HK-2 (cell line): ENCODE measurements at regions not wholly inside any gene's neighbourhood (a gene's known extent, or its start where the extent isn't known, plus 50 kb on each side); places are given as distances from the start of the nearest gene placed in this dataset.
"Not testable (repeated sequence)": the region's sequence is repeated elsewhere in the genome, so short reads cannot be mapped to it uniquely, and the experiment has no call there.

ENCODE experiments used
- DNase-seq: peaks from one replicate; pipeline ENCODE4 v3.0.0-alpha.2; 2018; ENCODE audit not compliant: unreplicated experiment

GRCh38 chr17:77794846-77795245 is 163.7 kb upstream of the TNRC6C start:
- DNase-seq, result no peak

GRCh38 chr17:77795685-77796084 is 162.8 kb upstream of the TNRC6C start:
- no peak for DNase-seq

- no peak for DNase-seq
These were observed 162.2 kb upstream of the TNRC6C start for GRCh38 chr17:77796176-77796860.

DNA sequence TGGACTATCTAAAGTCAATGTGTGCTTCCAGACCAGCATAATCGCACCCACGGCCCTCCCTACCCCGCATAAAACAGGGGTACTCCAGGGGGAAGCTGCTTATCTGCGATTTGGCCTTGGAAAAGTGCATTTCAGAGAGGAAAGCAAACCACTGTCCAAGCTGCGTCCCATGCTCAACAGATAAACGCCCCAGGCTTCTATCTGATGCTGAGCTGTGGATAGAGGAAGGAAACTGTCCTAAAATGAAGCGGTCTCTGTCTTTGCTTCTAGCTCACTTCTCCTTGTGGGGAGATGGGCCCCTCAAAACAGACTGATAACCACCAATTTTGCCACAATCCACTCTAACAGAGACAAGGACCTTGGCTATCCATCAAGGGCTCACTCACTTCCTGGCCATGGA is 160.5 kb upstream of the TNRC6C start:
- DNase-seq, result no peak

DNA sequence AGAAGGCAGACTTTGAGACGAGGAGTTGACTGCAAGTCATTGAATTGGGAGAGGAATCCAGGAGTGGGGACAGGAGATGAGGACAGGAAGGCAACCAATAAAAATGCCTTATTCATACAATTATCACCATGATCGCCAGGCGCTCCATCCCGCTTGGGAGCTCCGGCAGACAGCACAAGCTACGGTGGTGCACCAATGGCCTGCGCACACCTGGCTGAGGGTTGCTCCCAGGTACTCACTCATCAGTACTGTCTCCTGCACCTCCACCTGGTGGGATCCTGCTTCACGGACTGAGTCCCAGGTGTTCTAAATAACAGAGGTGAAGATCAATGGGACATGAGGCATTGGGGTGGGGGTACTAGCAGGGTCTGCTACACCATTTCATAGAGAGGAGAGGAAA is 160.0 kb upstream of the TNRC6C start:
- DNase-seq, result no peak

DNA sequence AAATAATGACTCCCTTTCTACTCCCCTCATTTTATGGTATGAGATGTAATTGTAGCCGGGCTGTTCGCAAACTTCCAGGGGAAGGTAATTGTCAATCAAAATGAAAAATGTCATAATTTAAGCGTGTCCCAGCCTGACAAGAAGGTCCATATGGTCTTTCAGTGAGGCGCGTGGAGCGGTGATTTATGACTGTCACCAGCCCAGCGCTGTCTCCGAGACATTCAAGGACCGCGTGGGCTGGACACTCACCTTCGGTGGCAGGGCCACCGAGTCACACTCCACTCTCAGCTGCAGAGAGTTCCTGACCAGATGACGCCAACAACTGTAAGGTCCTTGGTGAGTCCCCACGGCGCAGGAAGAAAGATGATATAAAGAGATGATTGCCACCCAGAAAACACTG is 157.7 kb upstream of the TNRC6C start:
- DNase-seq, result no peak

DNA sequence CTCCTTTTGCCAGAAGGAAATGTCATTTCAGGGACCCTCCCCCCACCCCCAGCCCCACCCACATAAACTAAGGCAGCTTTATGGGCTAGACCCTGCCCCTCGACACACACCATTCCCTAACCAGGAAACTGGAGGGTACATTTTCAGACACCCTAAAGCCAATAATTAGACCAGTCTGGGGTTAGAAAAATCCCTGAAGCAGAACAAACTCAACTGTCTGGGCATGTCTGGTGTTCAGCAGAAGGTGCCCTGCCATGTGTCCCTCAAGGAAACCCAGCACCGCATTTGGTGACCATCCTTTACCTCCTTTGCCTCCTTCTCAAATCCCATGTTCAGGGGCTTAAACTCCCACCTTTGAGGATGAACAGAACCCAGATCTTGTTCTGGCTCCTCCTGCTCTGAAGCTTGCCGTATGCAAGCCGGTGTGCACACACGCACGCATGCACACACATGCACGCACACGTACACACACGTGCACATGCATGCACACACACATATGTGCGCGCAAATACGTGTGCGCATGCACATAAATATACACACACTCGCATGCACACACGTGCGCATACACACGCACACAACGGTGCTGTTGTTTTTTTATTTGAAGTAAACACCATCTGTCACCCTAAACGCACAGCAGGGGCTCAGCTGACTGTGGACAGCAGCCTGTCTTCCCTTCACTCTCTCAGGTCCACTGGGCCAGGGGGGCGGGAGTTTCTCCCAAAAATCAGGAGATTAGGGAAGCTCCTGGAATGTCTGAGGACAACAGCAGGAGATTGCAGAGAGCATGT is 156.8 kb upstream of the TNRC6C start:
- no peak for DNase-seq

DNA sequence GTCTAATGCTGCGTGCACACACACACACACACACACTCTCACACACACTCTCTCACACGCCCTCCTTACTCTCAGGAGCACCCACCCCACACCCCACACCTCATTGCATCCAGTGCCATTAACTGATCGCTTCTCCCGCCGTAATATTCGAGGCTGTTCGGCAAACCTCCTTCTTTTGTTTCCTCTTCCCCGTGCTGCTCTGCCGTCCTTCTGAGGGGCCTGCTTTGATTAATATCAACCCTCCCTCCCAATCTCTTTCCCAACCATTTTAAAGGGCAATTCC is 156.2 kb upstream of the TNRC6C start:
- no peak for DNase-seq

GRCh38 chr17:77802811-77803220 is 155.7 kb upstream of the TNRC6C start:
- no peak for DNase-seq

DNA sequence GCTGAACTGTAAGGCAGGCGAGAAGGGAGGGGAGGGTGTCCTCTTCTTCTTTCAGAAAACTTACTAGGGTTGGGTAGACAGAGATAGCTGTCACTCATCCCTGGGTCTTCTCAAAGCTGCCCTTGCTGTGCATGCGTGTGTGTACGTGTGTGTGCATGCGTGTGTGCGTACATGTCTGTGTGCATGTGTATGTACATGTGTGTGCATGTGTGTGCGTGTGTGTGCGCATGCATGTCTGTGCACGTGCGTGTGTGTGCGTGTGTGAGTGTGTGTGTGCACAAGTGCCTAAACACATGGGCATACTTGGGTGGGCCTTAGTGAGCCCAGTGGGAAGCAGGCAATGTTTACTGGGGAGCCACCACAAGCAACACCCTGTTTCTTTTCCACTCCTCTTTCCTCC is 154.8 kb upstream of the TNRC6C start:
- no peak for DNase-seq

DNA sequence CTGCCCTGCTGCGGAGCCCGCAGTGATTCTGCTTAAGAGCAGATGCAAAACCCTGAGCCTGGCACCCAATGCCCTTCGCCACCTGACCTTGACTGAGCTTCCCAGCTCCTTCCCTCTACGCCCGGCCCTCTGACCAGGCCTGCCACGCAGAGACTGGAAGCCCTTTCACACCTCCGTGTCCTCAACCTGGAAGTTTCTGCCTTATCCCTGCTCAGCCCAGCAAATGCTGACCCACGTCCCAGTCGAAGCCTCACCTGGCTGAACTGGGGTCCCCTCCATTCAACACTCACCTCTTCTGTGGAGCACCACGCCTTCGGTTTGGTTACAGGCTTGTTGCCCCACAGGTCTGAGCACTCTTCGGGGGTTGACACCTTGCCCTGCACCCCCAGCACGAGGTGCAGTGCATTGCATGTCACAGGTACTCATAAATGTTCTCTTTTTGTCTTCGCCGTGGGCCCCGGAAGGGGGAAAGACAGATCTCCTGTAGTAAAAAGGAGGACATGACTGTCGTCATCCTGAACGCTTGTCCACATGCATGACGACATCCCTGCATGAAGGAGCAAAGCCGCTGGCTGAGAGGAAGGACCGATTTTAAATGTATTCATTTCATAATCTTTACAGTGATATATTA is 153.6 kb upstream of the TNRC6C start:
- no peak for DNase-seq

DNA sequence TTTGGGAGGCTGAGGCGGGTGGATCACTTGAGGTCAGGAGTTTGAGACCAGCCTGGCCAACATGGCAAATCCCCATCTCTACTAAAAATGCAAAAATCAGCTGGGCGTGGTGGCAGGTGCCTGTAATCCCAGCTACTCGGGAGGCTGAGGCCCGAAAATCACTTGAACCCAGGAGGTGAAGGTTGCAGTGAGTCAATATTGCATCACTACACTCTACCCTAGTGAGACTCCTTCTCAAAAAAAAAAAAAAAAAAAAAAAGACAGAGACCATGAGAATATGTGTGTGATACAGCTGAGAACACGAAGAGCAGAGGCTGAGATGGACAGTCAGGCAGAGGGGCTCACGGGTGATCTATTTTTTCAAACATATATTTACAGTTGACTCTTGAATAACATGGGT is 152.5 kb upstream of the TNRC6C start:
- not testable (repeated sequence) for DNase-seq

DNA sequence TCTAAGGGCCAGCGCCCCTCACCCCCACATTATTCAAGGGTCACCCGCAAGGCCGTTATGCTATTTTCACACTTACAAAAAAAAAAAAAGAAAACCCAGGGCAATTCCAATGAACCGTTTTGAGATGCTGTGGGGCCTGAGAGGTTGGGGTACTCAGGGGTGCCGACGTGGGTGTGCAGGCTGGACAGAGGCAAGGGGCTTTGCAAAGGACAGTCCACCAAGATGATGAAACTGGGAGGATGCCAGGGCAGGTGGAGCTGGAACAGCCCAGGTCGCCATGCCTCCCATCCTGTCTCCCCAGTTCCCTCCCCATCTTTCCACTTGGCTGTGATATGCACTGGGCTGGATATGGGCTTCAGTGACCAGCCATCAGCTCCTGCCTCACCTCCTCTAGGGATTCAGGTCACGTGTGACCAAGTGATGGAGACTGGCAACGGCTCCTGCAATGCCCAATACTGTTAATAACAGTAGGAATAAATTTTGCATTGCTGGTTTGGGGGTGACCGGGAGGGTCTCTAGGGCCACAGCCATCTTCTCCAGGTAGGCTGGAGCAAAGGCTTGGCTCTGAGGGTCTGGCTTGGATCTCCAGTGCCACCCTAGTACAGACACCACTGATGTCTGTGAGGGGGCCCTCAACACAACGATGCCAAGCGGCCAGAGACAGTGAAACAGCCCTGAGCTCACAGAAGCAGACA is 151.3 kb upstream of the TNRC6C start:
- DNase-seq, result no peak

DNA sequence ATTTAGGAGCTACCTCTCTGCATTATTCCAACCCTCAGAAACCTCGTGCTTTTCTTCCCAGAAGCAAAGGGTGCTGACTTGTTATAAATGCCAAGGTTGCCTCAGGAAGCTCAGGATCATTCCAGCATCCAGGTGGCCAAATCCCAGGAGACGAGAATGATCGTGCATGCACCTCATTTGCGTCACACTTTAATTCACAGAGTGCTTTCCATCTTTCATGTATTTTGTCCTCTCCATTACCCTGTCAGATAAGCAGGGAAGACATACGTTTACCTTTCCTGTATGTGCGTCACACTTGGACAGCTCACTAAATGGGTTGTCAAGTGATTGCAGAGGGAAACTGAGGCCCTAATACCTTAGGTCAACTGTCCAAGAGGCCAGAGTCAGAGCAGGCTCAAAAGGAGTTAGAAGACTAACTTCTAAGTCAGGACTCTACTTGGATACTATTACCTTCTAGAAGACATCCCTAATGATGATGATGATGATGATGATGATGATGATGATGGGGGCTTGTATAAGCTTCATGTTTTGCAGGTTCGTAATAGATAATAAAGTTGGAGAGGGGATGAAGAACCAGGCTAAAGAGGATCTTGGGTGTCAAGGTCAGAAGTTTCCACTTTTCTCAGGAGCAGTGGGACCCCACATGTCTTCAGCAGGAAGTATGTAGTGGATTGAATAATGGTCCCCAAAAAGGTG is 150.6 kb upstream of the TNRC6C start:
- DNase-seq, result no peak

DNA sequence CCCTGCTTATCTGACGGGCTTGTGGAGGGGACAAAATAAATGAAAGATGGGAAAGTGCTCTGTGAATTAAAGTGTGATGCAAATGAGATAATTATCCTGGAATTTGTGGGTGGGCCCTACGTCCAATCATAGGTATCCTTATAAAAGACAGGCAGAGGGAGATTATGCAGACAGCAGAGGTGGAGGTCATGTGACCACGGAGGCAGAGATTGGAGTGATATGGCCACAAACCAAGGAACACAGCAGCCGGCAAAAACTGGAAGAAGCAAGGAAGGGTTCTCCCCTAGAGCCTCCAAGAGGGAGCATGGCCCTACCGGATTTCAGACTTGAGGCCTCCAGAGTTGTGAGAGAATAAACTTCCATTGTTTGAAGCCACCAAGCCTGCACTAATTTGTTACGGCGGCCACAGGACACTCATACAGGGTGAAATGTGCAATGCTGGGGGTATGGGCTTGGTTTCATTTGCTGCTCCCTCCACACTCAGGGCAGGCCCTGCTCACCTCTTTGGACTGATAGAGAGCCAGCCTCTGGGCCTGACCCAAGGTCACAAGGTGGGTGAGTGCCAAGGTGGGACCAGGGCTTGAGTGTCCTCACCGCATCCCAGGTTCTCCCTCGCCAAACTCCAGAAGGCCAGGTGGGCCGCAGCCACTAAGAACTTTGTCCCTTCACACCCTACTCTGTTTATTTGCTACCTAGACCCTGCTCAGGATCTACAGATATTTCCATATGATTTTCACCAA is 149.6 kb upstream of the TNRC6C start:
- no peak for DNase-seq

DNA sequence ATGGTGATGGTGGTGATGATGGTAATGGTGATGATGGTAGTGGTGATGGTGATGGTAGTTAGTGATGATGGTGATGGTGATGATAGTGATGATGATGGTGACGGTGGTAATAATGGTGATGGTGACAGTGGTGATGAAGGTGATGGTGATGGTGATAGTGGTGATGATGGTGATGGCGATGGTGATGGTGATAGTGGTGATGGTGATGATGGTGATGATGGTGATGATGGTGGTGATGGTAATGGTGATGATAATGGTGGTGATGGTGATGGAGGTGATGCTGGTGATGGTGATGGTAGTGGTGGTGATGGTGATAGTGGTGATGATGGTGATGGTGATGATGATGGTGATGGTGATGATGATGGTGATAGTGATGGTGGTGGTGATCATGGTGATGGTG is 148.7 kb upstream of the TNRC6C start:
- no peak for DNase-seq

DNA sequence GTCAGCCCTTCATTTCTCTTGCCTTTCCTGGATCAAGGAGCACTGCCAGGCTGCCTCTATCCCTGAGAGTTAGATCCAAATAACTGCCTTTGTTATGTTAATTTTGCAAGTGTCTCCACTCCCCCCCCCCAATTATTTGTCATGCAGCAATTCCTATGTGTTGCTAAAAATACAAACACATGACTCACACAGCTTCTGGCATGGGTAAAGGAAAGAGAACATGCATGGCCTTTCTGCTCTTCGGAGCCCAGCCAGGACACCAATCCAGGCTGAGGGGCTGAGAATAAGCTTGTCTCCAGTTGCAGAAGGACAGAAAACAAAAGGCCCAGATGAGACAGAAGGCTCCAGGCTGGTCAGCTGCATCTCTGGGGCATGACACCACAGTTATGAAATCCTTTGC is 148.0 kb upstream of the TNRC6C start:
- no peak for DNase-seq

DNA sequence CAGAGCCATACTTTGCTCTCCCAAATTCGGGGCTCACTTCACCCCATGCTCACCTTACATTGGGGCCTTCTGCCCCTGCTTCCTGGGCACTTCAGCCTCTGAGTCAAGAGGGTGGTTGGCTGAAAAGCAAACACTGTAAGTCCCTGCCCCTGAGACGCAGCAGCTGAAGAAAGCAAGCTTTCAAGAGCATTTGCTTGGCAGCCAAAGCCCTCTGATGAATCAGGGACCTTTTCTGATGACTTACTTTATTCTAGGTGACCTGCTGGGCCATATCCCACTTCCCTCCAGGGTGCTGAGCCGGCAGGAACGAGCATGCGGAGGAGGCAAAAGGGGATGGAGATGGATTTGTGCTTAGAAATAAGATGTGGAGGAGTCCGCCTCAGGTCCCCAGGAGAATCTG is 147.0 kb upstream of the TNRC6C start:
- DNase-seq, result no peak

GRCh38 chr17:77814091-77814772 is 144.3 kb upstream of the TNRC6C start:
- DNase-seq, result no peak

DNA sequence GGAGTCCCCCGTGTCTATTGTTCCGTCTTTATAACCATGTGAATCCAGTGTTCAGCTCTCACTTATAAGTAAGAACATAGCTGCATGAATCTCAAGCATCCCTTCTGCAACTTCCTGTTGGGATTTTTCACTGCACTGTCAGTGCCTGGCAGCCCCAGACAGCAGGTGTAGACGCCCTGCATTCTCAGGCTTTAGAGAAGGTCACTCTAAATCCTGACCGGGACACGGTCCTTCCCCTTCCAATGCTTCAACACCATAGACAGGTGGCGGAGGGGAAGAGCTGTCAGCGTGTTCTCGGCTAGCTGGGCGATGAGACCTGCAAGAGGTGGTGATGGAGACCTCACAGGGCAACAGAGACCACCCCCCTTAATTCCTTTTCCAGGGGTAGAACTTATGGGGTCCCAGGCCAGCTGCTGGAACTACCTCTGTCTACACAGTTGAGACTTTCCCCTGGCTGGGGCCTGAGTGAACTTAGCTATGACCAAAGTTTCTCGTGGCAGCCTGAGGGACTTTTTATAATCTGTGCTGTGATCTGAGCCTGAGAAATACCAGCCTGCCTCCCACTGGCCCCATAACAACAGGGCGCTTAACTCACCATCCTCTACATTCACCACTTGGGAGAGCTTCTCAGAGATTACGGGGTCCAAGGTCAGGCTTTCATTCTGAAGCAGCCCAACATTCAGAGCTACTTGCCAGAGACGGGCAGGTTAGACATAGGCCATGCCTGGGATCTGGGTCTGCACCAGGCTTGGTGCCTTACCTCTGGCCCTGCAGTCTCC is 143.2 kb upstream of the TNRC6C start:
- DNase-seq, result no peak
